OCI-LY1 (cell line): ENCODE measurements at regions not wholly inside any gene's neighbourhood (a gene's known extent, or its start where the extent isn't known, plus 50 kb on each side); places are given as distances from the start of the nearest gene placed in this dataset.

Experiments
- EZH2 ChIP-seq: fragments of 200-600 bp; sonication (generic), shearing (Covaris generic); IDR thresholded peaks from 2 replicates; pipeline ENCODE4 v1.8.0; 2017; ENCODE audit warnings: borderline replicate concordance, mixed run types, mild to moderate bottlenecking, antibody characterized with exemption, low read length, moderate library complexity, mixed read lengths
- TF ChIP-seq, protein P1 (sequence below): fragments of 200-600 bp; sonication (generic), shearing (Covaris generic); IDR thresholded peaks from 2 replicates; pipeline ENCODE4 v1.5.1; 2017; ENCODE audit warnings: mild to moderate bottlenecking, antibody characterized with exemption, low read length, moderate library complexity, mixed read lengths

DNA sequence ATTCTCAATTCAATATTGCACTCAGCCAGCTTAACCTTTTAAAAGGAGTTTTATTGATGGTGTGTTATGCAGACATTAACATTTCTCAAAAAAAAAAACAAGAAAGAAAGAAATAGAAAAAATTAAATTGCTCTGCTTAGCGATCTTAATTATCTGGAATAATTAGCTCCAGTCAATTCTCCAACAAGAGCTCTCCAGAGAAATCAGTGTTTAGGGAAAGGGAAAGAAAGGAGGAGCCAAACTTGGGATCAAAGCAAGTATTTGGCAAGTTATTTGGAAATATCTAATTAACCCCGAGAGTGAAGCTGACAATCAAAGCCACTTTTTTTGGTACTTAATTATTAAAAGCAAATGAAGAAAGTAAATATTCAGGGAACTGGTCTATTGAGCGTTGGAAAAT lies 60.7 kb upstream of the CAMK1G start:
- TF ChIP-seq EZH2, result no peak
- TF ChIP-seq, protein P1, sequence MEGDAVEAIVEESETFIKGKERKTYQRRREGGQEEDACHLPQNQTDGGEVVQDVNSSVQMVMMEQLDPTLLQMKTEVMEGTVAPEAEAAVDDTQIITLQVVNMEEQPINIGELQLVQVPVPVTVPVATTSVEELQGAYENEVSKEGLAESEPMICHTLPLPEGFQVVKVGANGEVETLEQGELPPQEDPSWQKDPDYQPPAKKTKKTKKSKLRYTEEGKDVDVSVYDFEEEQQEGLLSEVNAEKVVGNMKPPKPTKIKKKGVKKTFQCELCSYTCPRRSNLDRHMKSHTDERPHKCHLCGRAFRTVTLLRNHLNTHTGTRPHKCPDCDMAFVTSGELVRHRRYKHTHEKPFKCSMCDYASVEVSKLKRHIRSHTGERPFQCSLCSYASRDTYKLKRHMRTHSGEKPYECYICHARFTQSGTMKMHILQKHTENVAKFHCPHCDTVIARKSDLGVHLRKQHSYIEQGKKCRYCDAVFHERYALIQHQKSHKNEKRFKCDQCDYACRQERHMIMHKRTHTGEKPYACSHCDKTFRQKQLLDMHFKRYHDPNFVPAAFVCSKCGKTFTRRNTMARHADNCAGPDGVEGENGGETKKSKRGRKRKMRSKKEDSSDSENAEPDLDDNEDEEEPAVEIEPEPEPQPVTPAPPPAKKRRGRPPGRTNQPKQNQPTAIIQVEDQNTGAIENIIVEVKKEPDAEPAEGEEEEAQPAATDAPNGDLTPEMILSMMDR, result no peak
